ENCODE measurements at regions not wholly inside any gene's neighbourhood (a gene's known extent, or its start where the extent isn't known, plus 50 kb on each side); places are given as distances from the start of the nearest gene placed in this dataset.
"Not testable (repeated sequence)": the region's sequence is repeated elsewhere in the genome, so short reads cannot be mapped to it uniquely, and the experiment has no call there.

DNA sequence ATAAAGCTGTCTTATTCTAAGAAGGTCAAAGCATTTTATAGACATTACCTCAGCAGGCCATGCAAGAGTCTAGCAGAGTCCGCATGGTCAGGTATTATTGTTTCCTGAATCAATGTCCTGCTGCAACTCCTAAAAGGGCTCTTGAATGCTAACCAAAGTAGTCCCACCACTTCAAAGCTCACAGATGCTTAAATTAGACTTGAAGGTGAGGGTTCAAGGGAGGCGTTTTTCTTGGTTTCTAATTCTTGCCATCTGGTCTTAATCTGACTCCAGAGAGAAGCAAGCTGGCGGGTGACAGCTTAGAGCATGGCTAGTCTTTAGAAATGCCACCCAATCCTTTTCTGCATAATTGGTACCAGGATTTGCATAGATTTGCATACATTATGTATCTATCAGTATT, 226.3 kb downstream of the MREG start:
- ATAC-seq (no peak), DNase-seq (no peak)
- Histone ChIP-seq H3K4me1 (no peaks in the 10 kb centered on the region), H3K36me3 (no peaks in the 10 kb centered on the region), H3K4me3 (no peak overlapping the region), H3K9me3 (no peaks in the 10 kb centered on the region), H3K27me3 (no peaks in the 10 kb centered on the region), H3K27ac (no peak overlapping the region)
- TF ChIP-seq, protein P1, sequence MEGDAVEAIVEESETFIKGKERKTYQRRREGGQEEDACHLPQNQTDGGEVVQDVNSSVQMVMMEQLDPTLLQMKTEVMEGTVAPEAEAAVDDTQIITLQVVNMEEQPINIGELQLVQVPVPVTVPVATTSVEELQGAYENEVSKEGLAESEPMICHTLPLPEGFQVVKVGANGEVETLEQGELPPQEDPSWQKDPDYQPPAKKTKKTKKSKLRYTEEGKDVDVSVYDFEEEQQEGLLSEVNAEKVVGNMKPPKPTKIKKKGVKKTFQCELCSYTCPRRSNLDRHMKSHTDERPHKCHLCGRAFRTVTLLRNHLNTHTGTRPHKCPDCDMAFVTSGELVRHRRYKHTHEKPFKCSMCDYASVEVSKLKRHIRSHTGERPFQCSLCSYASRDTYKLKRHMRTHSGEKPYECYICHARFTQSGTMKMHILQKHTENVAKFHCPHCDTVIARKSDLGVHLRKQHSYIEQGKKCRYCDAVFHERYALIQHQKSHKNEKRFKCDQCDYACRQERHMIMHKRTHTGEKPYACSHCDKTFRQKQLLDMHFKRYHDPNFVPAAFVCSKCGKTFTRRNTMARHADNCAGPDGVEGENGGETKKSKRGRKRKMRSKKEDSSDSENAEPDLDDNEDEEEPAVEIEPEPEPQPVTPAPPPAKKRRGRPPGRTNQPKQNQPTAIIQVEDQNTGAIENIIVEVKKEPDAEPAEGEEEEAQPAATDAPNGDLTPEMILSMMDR (IDR thresholded peaks at IDR 0.05), result no peak
- intact Hi-C loops (cut with DNase I), result no loop called here

DNA sequence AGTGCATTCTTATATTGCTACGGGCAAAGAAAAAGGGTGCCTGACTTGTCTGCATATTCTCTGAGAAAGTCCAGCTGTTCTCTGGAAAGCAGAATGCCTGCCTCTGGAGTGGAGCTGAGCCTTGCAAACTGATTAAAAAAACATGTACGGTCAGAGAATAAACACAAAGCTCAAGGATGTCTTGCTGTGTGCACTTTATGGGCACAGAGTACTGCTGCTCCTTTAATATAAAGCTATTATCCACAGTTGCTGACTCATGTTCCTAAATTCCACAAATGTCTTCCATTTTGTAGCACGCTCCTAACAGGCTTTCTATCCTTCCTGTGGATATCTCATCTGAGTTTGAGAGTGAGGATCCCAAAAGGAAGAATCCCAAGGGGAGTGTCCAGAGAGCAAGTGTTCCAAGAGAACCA, 229.0 kb downstream of the MREG start:
- no peak for ATAC-seq
- no peaks in the 10 kb centered on the region for H3K4me1 ChIP-seq
- no peak for DNase-seq

DNA sequence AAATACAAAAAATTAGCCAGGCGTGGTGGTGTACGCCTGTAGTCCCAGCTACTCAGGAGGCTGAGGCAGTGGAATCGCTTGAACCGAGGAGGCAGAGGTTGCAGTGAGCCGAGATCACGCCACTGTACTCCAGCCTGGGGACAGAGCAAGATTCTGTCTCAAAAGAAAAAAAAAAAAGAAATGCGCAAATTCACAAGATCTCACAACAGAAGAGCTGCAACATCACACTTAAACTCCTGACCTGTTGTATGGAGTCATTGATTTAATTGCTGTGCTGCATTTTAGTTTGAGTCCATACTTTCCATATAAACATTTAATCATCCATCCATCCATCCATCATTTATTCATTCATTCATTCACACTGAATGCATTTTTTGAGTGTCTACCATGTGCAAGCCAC, 229.7 kb downstream of the MREG start:
- intact Hi-C loops (cut with DNase I); H3K36me3 ChIP-seq; H3K27ac ChIP-seq; H3K4me3 ChIP-seq; H3K4me1 ChIP-seq; H3K27me3 ChIP-seq; H3K9me3 ChIP-seq; ATAC-seq; DNase-seq: not testable (repeated sequence)

More for the DNA sequence above, 229.0 kb downstream of the MREG start:
- Histone ChIP-seq H3K36me3 (no peaks in the 10 kb centered on the region), H3K27me3 (no peaks in the 10 kb centered on the region), H3K27ac (peak overlapping the region; percentile 17), H3K4me3 (no peak overlapping the region), H3K9me3 (no peaks in the 10 kb centered on the region)
- TF ChIP-seq, protein P1 (IDR thresholded peaks at IDR 0.05), result no peak
- intact Hi-C loops (cut with DNase I), result no loop called here

DNA sequence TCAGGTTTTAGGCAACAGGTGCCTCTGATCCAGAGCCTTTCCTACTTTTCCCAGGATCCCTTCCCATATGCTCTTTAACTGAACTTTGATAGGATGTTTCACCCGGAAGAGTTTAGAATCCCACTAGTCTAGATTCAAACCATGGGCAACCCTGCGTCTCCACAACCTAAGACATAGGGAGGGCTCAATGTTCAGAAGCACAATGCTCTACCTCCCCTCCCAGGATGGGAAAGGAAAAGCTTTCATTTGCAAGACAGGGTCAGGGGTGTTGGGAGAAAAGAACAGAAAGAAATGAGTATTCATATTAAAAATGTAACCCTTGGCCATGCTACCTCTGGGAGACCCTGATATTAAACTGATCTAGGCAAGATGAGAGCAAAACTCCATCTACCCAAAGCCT, 230.4 kb downstream of the MREG start:
- H3K4me1 ChIP-seq, result no peaks in the 10 kb centered on the region
- no peaks in the 10 kb centered on the region for H3K9me3 ChIP-seq
- H3K4me3 ChIP-seq, result no peak overlapping the region
- DNase-seq (no peak), ATAC-seq (no peak)
- intact Hi-C loops (cut with DNase I), result no loop called here
- no peak overlapping the region for H3K27ac ChIP-seq
- TF ChIP-seq, protein P1 (IDR thresholded peaks at IDR 0.05), result no peak
- H3K27me3 ChIP-seq, result no peaks in the 10 kb centered on the region
- no peaks in the 10 kb centered on the region for H3K36me3 ChIP-seq

DNA sequence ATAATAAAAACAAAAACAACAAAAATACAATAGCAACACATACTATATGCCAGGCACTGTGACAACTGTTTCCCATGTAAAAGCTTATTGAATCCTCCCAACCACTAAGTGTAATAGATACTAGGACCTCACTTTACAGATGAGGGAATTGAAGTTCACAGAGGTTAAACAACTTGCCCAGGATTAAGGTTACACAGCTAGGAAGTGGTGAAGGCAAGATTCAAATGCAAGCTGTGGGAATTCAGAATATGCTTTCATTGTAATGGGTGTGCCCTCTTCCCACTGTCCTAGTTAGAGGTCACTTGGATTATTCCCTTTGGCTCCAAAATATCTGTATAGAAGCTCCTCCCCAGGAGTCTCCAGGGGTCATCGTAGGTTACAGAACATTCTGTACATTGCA, 231.1 kb downstream of the MREG start:
- no peak for ATAC-seq
- H3K27ac ChIP-seq, result no peak overlapping the region
- intact Hi-C loops (cut with DNase I), result no loop called here
- H3K4me1 ChIP-seq, result no peaks in the 10 kb centered on the region
- H3K36me3 ChIP-seq, result no peaks in the 10 kb centered on the region
- TF ChIP-seq, protein P1 (IDR thresholded peaks at IDR 0.05), result no peak
- no peaks in the 10 kb centered on the region for H3K27me3 ChIP-seq
- no peaks in the 10 kb centered on the region for H3K9me3 ChIP-seq
- DNase-seq, result no peak
- no peak overlapping the region for H3K4me3 ChIP-seq

DNA sequence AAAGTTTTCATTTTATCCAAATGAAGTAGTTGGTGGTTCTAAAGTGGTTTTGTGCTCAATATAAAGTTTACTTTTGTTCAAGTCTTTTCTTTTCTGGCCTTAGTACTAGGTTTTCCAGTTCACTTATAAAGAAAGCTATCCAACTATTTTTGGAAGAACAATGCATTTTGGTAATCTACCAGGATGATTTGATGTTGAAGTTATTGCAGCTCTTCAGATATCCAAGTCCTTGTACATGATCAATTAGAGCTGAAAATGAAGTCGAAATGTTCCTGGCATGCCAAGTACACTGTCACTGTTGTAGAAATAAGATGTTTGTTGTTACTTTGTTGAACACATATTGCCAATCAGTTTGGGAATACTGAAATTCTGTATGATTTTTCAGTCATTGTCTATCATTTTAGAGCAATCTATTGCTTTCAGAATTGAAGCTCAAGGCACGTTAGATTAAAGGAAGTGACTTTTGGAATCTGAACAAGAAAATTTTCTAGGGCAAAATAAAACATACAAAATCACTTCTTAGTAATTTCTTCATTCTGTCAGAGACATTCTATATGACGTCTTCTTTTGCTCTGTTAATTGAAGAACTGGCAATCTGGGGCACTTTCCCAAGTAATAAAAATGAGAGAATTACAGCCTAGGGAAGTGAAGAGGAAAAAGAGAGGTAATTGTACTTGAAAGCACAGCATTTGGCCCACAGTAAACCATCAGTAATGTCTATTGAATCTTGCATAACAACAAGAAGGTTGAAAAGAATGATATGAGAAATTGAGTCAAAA, 232.3 kb downstream of the MREG start:
- Histone ChIP-seq H3K9me3 (no peaks in the 10 kb centered on the region), H3K36me3 (no peaks in the 10 kb centered on the region), H3K4me3 (no peak overlapping the region), H3K27ac (no peak overlapping the region), H3K27me3 (no peaks in the 10 kb centered on the region), H3K4me1 (no peaks in the 10 kb centered on the region)
- ATAC-seq (no peak), DNase-seq (no peak)
- intact Hi-C loops (cut with DNase I), result no loop called here
- TF ChIP-seq, protein P1 (IDR thresholded peaks at IDR 0.05), result no peak
